C4-2B (cell line): ENCODE measurements at regions not wholly inside any gene's neighbourhood (a gene's known extent, or its start where the extent isn't known, plus 50 kb on each side); places are given as distances from the start of the nearest gene placed in this dataset.

ENCODE experiments used
- H3K27ac ChIP-seq: fragments of 450-650 bp; 2 replicates; pipeline ENCODE4 v1.5.1; 2017
- ZFX ChIP-seq: fragments of 450-650 bp; IDR thresholded peaks from 2 replicates; pipeline ENCODE4 v1.6.1; 2017
- TF ChIP-seq, protein P1 (sequence below): fragments of 450-650 bp; conservative IDR thresholded peaks from 2 replicates; pipeline ENCODE4 v1.5.1; 2017; ENCODE audit warnings: mild to moderate bottlenecking

DNA sequence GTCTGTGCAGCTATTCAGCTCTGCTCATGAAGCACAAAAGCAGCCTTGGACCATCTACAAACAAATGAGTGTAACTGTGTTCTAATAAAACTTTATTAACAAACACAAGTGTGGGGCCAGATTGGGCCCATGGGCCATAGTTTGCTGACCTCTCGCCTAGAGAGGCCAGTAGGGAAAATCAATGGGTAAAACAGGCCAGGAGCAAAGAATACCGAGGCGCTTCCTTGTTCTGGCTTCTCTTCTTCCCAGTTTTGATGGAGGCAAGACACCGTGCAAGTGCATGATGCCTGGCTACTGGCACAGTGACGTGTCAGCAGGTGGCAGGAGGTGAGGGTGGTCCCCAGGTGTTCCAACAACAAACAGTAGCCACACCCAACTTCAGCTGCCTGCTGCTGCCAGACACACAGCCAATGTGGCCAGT, 94.3 kb upstream of the SDK1 start:
- no peak for TF ChIP-seq ZFX
- TF ChIP-seq, protein P1, sequence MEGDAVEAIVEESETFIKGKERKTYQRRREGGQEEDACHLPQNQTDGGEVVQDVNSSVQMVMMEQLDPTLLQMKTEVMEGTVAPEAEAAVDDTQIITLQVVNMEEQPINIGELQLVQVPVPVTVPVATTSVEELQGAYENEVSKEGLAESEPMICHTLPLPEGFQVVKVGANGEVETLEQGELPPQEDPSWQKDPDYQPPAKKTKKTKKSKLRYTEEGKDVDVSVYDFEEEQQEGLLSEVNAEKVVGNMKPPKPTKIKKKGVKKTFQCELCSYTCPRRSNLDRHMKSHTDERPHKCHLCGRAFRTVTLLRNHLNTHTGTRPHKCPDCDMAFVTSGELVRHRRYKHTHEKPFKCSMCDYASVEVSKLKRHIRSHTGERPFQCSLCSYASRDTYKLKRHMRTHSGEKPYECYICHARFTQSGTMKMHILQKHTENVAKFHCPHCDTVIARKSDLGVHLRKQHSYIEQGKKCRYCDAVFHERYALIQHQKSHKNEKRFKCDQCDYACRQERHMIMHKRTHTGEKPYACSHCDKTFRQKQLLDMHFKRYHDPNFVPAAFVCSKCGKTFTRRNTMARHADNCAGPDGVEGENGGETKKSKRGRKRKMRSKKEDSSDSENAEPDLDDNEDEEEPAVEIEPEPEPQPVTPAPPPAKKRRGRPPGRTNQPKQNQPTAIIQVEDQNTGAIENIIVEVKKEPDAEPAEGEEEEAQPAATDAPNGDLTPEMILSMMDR, result no peak
- H3K27ac ChIP-seq, result no peak overlapping the region

DNA sequence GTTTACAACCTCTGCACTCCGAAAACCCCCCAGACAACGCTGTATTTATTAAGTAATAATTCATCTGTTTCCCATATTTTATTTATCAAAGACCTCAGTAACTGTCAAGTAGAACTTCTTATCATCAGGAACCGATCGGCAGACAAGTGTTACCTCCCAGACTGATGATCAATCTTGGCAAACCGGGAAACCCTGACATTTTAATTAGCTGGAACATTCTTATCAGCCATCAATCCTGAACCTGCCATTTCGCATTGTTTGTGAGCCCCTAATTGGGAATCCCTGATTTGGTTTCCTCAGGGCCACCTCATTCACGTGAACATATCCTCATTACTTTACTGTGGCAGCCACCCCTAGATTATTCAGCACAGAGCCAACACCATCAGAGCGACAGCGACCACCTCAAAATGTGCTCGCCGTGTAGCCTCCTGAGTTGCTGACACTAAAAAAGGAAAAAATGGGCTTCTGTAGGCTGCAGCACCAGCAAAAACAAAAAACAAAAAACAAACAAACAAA, 93.6 kb upstream of the SDK1 start:
- no peak overlapping the region for H3K27ac ChIP-seq
- TF ChIP-seq ZFX, result no peak
- TF ChIP-seq, protein P1, result no peak

DNA sequence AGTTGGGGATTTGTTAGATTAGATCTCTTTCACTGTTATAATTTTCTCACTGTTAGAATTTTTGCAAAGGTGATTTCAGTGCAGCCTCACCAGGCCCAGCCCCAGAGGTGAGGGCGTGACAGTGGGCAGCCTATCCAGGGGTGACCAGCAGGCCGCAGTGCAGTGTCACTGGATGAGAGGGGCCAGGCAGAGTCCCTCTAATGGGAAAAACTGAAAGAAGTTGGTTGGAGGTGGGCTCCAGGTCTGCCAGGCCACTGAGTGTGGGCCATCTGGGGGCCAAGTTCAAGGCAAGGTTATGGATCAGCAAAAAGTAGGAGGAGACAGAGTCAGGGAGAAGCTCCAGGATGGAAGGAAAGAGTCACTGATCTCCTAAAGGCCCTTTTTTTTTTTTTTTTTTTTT, 90.5 kb upstream of the SDK1 start:
- TF ChIP-seq ZFX, result no peak
- TF ChIP-seq, protein P1, result no peak

DNA sequence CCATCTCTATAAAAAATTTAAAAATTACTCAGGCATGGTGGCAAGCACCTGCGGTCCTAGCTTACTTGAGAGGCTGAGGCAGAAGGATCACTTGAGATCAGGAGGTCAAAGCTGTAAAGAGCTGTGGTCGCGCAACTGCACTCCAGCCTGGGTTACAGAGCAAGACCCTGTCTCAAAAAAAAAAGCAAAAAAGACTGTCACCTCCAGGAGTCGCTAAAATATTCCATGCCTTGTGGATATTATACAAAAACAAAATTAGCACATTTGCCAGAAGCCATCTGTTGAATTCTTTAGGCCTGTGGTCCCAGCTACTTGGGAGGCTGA, 87.0 kb upstream of the SDK1 start:
- TF ChIP-seq, protein P1, result no peak
- TF ChIP-seq ZFX, result no peak
- no peak overlapping the region for H3K27ac ChIP-seq

More for the DNA sequence above, 90.5 kb upstream of the SDK1 start:
- H3K27ac ChIP-seq, result no peak overlapping the region

DNA sequence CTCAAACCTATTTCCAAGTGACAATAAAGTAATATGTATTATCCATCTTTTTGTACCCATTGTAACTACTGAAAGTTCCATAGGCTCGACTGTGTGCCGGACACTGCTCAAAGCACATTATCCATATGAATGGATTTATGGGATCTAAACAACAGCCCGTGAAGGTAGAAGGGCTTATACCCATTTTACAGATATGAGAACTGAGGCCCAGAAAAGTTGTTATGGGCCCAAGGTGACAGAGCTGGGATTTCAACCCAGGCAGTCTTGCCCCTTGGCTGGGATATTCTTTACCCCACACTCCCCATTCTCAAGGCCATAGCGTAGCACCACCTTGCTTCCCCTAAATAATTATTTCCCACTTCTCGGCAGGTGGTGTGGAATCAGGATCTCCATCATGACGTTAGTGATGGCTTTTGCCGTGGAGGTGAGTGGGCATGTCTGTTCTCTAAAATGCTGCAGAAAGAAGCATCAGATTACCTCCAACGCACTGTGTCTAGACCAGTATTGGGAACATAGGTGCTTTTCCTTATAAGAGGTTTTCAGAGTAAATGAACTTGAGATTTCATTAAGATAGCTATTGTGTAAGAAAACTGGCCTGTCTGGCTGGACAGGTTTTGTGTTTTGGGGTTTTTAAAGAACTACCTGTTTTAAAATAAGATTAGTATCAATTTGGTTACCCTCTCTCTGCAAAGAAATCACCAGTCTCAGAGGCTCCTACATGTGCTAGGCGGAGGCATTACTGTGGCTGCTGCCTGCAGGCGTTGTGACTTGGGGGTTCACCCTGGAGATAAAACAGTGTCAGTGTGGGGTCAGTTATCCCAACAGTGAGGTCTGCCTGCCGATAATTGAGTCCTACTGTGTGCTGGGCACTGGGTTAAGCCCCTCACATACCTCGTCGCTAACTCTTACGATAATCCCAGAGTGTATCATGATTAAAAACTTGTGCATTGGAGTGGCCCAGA, 85.1 kb upstream of the SDK1 start:
- TF ChIP-seq ZFX, result no peak
- TF ChIP-seq, protein P1, result no peak
- H3K27ac ChIP-seq, result no peak overlapping the region

DNA sequence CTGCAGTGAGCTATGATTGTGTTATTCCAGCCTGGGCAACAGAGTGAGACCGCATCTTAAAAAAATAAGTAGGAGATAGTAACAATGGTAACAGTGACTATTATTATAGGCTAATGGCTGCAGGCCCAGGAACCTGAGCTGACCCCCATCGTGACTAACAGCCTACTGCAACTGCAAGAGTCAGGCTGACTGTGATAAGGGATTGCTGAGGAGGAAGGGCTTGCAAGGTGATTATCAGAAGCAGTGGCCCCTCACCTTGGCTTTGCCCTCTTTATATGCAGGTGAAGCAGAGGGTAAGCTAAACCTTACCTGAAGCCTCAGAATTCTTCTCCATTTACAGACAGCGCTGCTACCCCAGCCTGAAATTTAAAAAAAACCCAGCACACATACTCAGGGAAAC, 83.9 kb upstream of the SDK1 start:
- TF ChIP-seq, protein P1, result no peak
- no peak for TF ChIP-seq ZFX
- H3K27ac ChIP-seq, result no peak overlapping the region
